ENCODE measurements at regions not wholly inside any gene's neighbourhood (a gene's known extent, or its start where the extent isn't known, plus 50 kb on each side); places are given as distances from the start of the nearest gene placed in this dataset.
"Not testable (repeated sequence)": the region's sequence is repeated elsewhere in the genome, so short reads cannot be mapped to it uniquely, and the experiment has no call there.

DNA sequence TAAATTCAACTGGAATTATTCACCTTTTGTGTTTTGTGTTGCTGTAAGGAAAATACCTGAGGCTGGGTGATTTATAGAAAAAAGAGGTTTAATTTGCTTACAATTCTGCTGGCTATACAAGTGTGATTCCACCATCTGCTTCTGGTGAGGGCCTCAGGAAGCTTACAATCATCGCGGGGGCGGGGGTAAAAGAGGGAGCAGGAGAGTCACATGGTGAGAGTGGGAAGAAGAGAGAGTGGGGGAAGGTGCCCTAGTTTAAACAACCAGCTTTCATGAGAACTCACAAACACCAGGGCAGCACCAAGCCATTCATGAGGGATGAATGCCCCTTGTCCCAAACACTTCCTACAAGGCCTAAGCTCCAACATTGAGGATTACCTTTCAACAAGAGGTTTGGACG, 760.7 kb upstream of the PCDH9 start:
- DNase-seq, result no peak

DNA sequence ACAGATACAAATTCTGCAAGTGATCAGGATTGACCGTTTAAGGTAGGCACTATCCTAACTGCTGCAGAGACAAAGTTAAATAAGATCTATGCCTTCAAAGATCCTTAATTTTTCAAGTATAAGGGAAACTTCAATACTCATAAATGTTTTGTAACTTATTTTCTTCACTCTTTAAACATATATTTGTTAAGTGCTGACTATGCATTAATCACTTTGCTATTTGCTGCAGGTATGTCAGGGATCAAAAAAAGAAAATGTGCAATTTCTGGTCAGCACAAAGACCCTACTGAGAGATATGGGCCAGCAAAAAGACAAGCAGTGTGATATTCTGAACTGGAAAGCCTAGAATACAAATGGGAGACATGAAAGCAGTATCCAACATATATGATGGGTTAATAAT, 756.1 kb upstream of the PCDH9 start:
- DNase-seq, result no peak

DNA sequence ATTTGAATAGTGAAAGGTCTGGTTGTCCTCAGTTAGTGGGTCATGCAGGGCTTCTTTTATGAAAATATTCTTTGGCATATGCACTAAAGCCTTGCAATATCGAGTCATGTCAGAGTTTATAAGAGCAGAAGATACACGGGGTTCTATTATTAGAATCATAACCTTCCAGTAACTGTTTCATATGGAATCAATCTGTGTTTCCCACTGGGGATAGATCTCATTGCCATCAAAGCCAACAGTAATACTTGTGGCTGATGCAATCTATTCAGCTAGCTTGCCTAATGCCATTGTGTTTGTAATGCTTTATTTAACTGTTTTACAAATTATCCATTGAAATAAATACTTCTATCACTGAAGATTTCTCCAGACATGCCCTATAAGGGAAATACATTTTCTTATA, 746.9 kb upstream of the PCDH9 start:
- DNase-seq, result no peak

DNA sequence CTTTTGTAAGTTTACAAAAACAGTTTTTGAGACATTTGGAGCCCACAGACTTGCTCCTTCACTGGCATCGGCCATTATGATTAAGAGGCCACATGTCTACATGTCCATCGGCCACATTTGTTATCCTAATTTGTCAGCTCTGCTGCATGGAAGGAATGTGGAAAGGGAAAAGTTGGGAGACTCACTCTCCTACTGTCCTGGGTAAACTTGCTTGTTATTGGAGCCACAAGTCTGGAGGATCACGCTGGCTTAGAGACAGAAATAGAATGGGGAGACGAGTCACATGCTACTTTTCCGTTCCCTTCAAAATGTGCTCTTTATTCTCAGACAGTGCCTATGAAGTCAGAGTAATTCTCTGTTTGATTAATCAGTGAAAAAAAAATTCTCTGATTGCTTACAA, 741.2 kb upstream of the PCDH9 start:
- no peak for DNase-seq

DNA sequence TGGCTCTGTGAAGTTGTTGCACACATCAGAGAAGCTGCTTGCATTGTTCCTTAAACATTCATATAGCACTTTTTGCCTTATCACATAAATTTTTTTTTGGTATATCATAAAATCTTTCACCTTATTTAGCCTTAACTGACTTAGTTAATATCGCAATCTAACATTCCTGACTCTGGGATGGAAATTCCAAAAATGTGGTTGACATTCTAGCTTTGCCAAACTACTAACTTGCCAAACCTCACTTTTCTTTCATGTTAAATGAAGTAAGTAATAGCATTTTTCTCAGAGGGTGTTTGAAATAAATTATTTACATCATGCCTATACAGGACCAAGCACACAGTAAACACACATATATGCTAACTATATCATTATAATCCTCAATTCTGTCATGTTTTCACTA, 736.9 kb upstream of the PCDH9 start:
- no peak for DNase-seq

DNA sequence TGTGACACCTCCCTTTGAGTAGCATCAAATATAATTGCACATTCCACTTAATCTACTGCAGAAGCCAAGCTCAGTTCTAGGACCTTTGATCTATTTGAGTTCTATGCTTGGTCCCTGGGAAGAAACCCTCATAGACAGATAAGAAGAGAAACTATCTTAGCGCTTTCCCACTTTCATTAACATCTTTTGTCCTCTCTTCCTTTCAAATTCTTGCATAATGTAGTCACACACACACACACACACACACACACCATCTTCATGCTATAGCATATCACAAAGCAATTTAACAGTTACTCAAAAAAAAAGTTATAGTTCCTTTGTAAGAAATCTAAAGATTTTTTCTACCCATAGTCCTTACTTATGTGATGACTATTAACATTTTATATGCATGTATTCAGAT, 735.9 kb upstream of the PCDH9 start:
- no peak for DNase-seq

DNA sequence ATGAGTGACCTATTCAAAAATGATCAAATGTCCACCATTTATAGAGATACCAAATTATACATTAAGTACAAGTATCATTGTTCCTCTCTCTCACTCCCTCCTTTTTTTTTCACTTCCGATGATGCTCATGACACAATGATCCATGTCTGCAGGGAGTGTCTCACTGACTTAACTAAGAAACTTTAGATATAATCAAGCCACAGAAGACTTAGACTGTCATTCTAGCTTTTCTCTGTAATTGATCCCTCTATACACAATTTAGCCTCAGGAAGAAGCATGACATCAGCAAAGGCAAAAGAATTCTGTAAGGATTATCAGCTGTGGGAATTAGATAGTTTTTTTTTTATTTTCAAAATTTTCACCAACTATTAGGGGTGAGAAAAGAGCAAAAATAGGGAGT, 734.9 kb upstream of the PCDH9 start:
- no peak for DNase-seq

DNA sequence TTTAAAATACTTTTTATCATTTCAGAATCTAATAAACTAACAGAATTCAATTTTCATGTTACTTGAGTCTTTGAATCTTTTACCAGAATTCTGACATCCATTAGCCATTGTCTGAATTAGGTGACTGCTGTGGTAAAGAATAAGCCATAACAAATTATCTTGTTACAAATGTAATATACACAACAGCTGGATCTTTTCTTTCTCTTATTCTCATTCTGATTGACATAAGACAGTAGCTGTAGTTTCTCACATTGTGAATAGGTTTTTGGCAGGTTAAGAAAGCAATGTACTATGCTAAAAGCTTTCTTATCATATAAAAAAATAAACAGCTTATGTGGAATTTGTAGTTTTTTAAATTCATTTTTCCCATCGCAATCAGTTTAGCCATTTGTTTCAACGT, 734.0 kb upstream of the PCDH9 start:
- no peak for DNase-seq

DNA sequence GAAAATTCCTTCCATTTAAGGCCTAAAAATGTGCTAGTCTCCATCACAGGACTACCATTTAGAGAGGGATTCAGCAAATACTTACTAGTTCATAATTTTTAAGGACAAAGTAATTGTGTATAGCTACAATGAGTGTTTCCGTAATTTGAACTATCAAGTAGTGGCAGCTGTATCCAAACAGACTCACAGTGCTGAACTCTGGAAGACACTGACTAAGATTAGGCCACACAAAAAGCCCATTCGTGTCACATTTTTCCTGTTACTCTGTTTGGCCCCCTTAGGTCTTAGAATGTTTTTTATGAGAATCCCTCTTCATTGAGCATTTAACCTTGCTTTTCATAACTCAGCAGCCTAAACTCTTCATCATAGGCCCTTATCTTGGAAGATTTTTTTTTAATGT, 731.2 kb upstream of the PCDH9 start:
- DNase-seq, result no peak

DNA sequence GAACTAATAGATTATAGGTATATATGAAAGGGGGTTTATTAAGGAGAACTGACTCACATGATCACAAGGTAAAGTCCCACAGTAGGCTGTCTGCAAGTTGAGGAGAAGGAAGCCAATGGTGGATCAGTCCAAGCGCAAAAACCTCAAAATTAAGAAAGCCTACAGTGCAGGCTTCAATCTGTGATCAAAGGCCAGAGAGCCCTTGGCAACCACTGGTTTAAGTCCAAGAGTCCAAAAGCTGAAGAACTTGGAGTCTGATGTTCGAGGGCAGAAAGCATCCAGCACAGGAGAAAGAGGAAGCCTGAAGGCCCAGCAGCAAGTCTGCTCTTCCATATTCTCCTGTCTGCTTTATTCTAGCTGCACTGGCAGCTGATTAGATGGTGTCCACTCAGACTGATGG, 721.3 kb upstream of the PCDH9 start:
- no peak for DNase-seq

DNA sequence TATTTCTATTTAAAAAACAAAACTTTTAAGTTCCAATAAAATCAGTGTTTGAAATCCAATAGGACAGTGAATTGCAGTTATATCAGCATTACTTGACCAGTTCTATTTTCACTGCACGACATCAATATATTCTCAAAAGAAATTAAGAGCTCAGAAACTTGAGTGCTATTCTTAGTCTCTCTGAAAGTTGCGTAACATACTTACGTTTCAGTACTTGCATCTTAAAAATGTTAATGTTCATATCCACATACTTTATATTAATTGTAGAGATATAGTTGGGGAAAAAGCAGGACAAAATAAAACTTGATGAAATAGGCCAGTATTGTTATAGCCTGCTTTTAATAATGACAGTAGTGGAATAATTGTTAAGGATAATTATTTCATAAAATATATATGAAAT, 720.5 kb upstream of the PCDH9 start:
- DNase-seq, result no peak

DNA sequence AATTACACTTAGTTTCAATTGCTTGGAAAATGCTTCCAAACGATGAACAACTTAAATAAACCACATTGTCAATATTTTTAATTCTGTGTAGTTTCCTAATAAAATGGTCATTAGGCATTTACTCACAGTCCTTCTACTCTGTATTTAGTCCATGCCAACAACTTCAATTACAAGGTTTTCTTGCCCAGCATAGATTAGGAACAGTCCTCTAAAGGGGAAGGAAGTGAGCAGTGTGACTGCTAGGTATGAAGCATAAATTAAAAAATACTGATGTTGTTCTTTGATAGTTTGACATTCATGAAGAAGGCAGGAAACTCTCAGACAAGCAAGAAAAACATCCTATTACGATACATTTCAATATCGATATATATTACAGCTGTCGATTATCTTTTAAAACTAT, 716.0 kb upstream of the PCDH9 start:
- no peak for DNase-seq

DNA sequence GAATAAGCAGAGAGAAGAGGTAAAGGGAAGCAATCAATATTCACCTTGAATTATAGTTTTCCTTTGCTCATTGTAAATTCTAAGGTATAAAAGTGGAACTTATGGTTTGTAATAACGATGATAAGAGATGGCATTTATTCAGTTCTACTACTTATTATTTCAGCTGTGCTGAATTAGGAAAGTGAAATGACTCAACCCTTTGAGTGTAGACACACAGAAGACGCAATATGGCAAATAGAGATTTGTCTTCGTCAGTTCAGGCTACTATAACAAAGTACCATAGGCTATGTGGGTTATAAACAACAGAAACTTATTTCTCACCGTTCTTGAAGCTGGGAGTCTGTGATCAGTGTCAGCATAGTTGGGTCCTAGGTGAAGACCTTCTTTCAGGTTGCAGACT, 713.0 kb upstream of the PCDH9 start:
- no peak for DNase-seq

DNA sequence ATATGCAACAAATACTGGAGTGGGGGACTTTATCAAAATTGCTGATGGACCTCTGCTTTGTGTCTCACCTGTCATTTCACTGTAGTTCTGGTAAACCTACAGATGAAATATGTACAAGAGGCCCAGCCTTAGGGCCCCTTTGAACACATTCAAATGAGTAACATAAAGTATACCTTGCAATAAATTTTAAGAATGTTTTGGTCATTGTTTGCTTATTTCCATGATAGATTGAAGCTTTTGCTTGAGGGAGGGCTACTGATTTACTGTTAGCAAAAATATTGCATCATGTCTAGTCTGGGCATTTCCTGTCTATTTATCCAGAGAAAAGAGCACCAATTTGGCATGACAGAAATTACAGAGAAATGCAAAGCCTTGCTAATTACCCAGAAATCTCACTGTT, 705.5 kb upstream of the PCDH9 start:
- DNase-seq, result no peak

DNA sequence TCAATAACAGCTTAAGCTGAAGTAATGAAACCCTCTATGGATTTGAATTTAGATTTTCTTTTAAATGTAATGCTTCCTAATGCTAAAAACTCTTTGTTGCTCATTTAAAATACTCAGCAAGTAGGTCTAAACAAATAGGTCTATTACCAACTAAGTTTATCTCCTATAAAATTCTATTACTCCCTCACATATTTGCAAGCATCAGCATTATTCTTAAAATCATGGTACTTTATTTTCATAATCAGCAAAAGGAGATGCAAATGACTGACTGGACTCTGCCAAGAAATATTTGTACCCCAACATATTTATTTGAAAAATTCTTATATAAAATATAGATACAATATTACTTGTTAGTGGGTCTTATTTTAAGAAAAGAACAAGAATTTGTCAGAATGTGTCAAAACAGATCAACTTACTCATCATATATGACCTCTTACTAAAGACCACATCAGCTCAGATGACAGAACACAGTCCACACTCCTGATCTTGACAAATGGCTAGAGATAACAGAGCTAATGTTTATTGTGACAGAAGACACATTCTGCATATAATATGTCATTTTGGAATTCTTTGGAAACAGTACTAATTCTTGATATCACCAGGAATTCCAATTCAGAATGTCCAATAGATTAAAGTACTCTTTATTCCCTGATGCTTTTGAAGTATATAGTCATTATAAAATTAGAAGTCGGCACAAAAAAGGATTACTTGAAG, 704.6 kb upstream of the PCDH9 start:
- DNase-seq, result no peak

DNA sequence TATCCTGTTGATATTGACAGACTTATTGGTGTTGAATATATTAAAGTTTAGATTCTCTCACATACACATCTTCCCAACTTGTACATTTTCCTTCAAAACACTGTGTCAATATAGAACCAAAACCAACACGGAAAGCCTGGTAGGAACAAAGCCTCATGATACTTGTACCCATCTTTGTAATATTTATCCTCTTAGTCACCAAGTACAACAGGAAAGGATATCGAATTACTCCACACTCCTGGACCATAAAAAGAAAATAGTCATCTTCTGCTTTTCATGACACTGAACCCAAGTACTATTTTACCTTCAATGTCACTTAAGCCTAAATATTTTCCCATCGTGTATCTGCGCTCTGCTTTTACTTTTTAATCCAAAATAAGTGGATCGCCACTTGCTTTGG, 702.9 kb upstream of the PCDH9 start:
- DNase-seq, result no peak

DNA sequence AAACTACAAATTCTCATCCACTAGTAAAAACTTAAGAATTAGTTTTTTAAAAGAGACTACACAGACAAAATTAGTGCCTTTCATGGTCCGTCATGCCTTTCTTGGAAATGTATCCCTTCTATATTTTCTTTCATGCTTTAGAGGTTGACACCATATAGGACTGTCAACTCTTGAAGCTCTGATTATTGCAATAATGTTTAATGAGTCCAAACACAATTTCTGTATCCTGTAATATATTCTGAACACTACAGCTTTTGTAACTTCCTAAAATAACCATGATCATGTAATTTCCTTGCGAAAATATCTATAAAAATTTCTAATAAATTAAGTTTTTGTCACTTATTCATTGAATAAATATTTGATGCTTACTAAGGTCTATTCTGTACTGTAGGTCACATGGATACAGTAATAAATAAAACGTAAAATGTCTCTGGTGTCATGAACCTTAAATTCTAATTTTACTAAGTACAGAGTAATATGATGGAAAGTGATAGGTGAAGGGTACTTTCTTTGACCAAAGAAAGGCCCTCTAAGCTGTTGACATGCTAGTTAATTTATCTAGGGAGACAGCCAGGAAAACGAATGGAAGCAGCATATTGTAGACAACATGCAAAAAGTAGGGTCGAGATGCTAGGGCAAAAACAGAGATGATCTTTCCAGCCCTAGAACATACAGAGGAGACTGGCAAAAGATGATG, 687.3 kb upstream of the PCDH9 start:
- DNase-seq, result no peak

DNA sequence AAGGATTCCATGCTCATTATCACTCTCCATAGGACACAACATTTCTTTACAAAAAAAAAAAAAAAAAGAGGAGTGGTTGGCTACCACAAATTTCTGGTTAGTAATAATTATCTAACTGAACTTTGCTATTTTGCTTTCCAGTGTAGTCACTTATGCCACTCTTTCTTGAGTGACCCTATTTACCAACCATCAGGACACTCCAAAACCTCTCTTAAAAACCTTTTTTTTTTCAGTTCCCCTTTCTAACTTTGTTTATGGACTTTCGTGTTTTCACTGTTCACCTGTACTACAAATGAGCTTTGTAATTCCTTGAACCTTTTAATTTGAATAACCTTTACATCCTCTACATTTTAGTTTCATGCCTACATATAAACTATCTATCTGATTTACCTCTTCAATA, 686.5 kb upstream of the PCDH9 start:
- no peak for DNase-seq

DNA sequence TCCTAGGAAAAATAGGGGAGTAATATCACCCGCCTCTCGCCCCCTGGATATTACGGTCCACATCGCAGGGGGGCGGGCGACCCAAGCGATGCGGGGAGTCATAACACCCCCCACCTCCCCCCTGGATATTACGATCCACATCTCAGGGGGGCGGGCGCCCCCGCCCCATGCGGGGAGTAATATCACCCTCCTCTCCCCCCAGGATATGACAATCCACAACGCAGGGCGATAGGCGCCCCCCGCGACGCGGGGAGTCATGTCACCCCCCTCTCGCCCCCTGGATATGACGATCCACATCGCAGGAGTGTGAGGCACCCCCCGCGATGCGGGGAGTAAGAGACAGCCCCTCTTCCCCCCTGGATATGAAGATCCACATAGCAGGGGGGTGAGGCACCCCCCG, 684.4 kb upstream of the PCDH9 start:
- no peak for DNase-seq

DNA sequence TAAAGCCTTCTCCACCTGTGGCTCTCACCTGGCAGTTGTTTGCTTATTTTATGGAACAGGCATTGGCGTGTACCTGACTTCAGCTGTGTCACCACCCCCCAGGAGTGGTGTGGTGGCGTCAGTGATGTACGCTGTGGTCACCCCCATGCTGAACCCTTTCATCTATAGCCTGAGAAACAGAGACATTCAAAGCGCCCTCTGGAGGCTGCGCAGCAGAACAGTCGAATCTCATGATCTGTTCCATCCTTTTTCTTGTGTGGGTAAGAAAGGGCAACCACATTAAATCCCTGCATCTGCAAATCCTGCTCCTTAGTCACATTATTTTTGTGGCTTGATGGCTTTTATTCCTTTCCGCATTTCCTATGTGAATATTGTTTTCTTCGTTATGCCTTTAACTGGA, 672.8 kb upstream of the PCDH9 start:
- DNase-seq, result not testable (repeated sequence)

DNA sequence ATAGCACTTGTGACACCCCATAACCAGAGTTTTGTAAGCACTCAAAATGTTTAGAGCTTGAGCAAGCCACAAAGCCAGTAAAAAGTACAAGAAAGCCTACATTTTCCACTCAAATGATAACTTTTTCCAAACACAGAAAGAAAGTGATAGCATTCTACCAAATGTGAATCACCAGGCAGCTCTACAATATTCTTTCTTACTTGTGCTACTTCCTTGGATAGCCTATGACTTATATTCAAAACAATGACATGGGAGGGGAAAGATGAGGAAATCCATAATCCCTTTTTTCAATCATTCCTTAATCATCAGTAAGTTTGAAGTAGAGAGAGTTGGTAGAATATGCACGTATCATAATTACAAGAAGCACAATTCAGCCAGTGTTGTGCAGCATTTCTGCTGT, 650.8 kb upstream of the PCDH9 start:
- no peak for DNase-seq

DNA sequence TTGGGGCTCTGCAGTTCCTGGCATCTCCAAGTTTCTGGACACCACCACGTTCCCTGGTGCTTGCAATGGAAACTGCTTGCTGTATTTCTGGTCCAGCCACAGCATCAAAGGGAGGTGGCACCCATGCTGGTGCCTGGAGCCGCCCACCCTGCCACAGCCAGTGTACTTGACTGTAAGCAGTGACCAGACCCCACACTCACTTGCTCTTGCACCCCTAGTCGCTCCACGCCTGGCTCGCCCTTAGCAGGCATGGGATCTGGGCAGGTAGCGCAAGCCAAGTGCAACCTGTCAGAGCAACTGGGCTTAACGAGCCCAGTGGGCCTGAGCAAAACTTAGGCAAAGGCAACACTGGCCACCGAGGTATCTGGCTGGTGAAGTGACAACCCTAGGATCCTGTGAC, 648.2 kb upstream of the PCDH9 start:
- DNase-seq, result no peak

DNA sequence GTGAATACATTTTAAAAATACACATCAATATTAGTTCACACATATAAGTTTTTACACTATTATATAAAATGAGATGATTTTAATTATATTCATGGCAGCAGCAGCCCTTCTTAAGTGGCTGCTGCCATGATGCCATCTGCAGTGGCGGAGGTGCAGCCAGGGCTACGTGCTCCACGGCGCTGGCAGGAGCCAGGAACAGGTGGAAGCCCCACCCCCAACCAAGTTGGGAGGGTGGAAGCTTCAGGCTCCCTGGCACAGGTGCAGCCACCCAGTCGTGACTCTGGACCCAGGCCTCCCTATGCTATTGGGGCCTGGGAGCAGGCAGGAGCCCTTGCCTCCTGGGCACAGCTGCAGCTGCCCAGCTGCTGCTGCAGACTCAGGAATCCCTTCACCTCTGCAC, 646.9 kb upstream of the PCDH9 start:
- no peak for DNase-seq

DNA sequence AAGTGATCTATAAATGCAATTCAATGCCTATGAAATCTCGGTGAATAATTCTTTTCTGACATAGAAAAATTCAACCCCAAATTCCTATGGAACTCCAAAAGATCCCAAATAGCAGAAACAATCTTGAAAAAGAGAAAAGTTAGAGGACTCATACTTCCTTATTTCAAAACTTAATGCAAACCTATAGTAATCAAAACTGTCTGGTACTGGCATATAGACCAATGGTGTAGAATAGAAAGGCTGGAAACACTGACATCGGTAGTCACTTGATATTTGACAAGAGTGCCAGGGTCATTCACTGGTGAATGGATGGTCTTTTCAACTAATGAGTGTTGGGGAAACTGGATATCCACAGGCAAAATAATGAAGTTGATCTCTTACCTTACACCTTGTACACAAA, 637.1 kb upstream of the PCDH9 start:
- DNase-seq, result no peak

DNA sequence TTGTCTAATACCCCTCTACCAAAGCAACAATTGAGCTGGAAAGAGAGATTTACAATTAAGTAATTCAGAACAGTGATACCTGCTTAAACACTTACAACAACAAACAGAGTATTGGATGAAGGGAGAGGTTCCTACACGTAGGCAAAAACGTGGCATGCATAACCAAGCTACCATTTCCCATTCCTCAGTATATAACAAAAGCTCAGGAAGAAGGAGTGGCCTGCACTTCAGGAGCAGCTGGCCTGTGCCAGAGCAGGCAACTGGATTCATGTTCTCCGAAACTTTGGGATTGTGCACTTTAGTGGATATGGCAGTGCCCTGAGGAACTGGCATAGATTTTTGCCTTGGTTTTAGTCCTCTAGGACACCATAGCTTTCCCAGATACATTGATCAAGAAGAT, 630.2 kb upstream of the PCDH9 start:
- no peak for DNase-seq

Measured in hematopoietic multipotent progenitor cell treated with erythropoietin and hydrocortisone succinate and interleukin-3 and kit ligand, for 6 days (in vitro differentiated cells).